HAP-1 (cell line): ENCODE measurements at regions not wholly inside any gene's neighbourhood (a gene's known extent, or its start where the extent isn't known, plus 50 kb on each side); places are given as distances from the start of the nearest gene placed in this dataset.

Experiments used
- DNase-seq, 2 experiments: peaks; one replicate each; pipeline ENCODE4 v3.0.0-alpha.2; 2016 to 2020; ENCODE audit warnings: low spot score in 2 of 2
- H3K27me3 ChIP-seq: fragments of 250-450 bp; sonication (Bioruptor Pico); 2 replicates; pipeline ENCODE4 v1.5.1; 2020; ENCODE audit warnings: low read depth, mild to moderate bottlenecking, moderate library complexity
- H3K36me3 ChIP-seq: fragments of 250-450 bp; sonication (Bioruptor Pico); replicated peaks from 2 replicates; pipeline ENCODE4 v1.5.1; 2020; ENCODE audit warnings: mild to moderate bottlenecking
- H3K4me1 ChIP-seq: fragments of 250-450 bp; sonication (Bioruptor Pico); 2 replicates; pipeline ENCODE4 v1.5.1; 2020; ENCODE audit warnings: mild to moderate bottlenecking
- H3K4me3 ChIP-seq: fragments of 250-450 bp; sonication (Bioruptor Pico); 2 replicates; pipeline ENCODE4 v1.5.1; 2020; ENCODE audit warnings: mild to moderate bottlenecking, moderate library complexity
- H3K9me3 ChIP-seq: fragments of 250-450 bp; sonication (Bioruptor Pico); 2 replicates; pipeline ENCODE4 v1.5.1; 2020; ENCODE audit warnings: mild to moderate bottlenecking, moderate library complexity
- in situ Hi-C: fragments of 300-500 bp; cut with MboI; formaldehyde crosslinking; loops from 3 replicates; pipeline ENCODE4 v1.14.3; 2020; ENCODE audit warnings: low sequenced_read_pairs, inconsistent platforms, mixed read lengths

GRCh38 chr6:88298066-88298845 is 132.1 kb upstream of the CNR1 start:
- Histone ChIP-seq H3K27me3 (no peaks in the 10 kb centered on the region), H3K36me3 (no peaks in the 10 kb centered on the region), H3K9me3 (no peaks in the 10 kb centered on the region), H3K4me3 (no peak overlapping the region), H3K4me1 (peaks cover 11% of the 10 kb centered on the region)
- no peak for DNase-seq
- in situ Hi-C loops = no loop called here

- H3K9me3 ChIP-seq = no peaks in the 10 kb centered on the region
- peaks cover 11% of the 10 kb centered on the region for H3K4me1 ChIP-seq
- no peak for DNase-seq
- H3K4me3 ChIP-seq = no peak overlapping the region
- H3K27me3 ChIP-seq = no peaks in the 10 kb centered on the region
- no peaks in the 10 kb centered on the region for H3K36me3 ChIP-seq
- in situ Hi-C loops = no loop called here
Observed at GRCh38 chr6:88296694-88297093, 130.5 kb upstream of the CNR1 start.

- Histone ChIP-seq H3K9me3 (no peaks in the 10 kb centered on the region), H3K27me3 (no peaks in the 10 kb centered on the region), H3K4me1 (peaks cover 11% of the 10 kb centered on the region), H3K36me3 (no peaks in the 10 kb centered on the region), H3K4me3 (no peak overlapping the region)
- in situ Hi-C loops = no loop called here
- no peak for DNase-seq
Observed at GRCh38 chr6:88295663-88296062, 129.5 kb upstream of the CNR1 start.

GRCh38 chr6:88294702-88295101 is 128.6 kb upstream of the CNR1 start:
- H3K9me3 ChIP-seq = no peaks in the 10 kb centered on the region
- no peak for DNase-seq
- in situ Hi-C loops = no loop called here
- no peak overlapping the region for H3K4me3 ChIP-seq
- H3K27me3 ChIP-seq = no peaks in the 10 kb centered on the region
- H3K36me3 ChIP-seq = no peaks in the 10 kb centered on the region
- peaks cover 11% of the 10 kb centered on the region for H3K4me1 ChIP-seq

GRCh38 chr6:88290411-88290810 is 124.3 kb upstream of the CNR1 start:
- in situ Hi-C loops = no loop called here
- no peaks in the 10 kb centered on the region for H3K27me3 ChIP-seq
- peaks cover 4% of the 10 kb centered on the region for H3K9me3 ChIP-seq
- no peak overlapping the region for H3K4me3 ChIP-seq
- no peaks in the 10 kb centered on the region for H3K4me1 ChIP-seq
- no peaks in the 10 kb centered on the region for H3K36me3 ChIP-seq
- DNase-seq = no peak

GRCh38 chr6:88287696-88288095 is 121.5 kb upstream of the CNR1 start:
- H3K9me3 ChIP-seq = peaks cover 6% of the 10 kb centered on the region

GRCh38 chr6:88276331-88276730 is 110.2 kb upstream of the CNR1 start:
- no peaks in the 10 kb centered on the region for H3K4me1 ChIP-seq
- DNase-seq = no peak
- H3K9me3 ChIP-seq = no peaks in the 10 kb centered on the region
- H3K36me3 ChIP-seq = no peaks in the 10 kb centered on the region
- in situ Hi-C loops = no loop called here
- H3K27me3 ChIP-seq = no peaks in the 10 kb centered on the region
- H3K4me3 ChIP-seq = no peak overlapping the region

More at GRCh38 chr6:88287696-88288095, 121.5 kb upstream of the CNR1 start:
- no peaks in the 10 kb centered on the region for H3K36me3 ChIP-seq
- no peak overlapping the region for H3K4me3 ChIP-seq
- H3K27me3 ChIP-seq = no peaks in the 10 kb centered on the region
- H3K4me1 ChIP-seq = no peaks in the 10 kb centered on the region
- DNase-seq = no peak
- in situ Hi-C loops = no loop called here

GRCh38 chr6:88268508-88268907 is 102.4 kb upstream of the CNR1 start:
- H3K4me3 ChIP-seq = no peak overlapping the region
- in situ Hi-C loops = no loop called here
- peaks cover 17% of the 10 kb centered on the region for H3K4me1 ChIP-seq

GRCh38 chr6:88266126-88266525 is 100.0 kb upstream of the CNR1 start:
- peak; percentile 23 to 51 for DNase-seq
- in situ Hi-C loops = no loop called here
- Histone ChIP-seq H3K4me3 (no peak overlapping the region), H3K27me3 (no peaks in the 10 kb centered on the region), H3K9me3 (no peaks in the 10 kb centered on the region), H3K4me1 (peaks cover 17% of the 10 kb centered on the region), H3K36me3 (no peaks in the 10 kb centered on the region)

More at GRCh38 chr6:88268508-88268907, 102.4 kb upstream of the CNR1 start:
- peak in 1 of 2 experiments; percentile 9 for DNase-seq
- no peaks in the 10 kb centered on the region for H3K9me3 ChIP-seq
- H3K27me3 ChIP-seq = no peaks in the 10 kb centered on the region
- H3K36me3 ChIP-seq = no peaks in the 10 kb centered on the region

GRCh38 chr6:88263591-88263990 is 97.4 kb upstream of the CNR1 start:
- Histone ChIP-seq H3K4me1 (peaks cover 17% of the 10 kb centered on the region), H3K9me3 (no peaks in the 10 kb centered on the region), H3K36me3 (no peaks in the 10 kb centered on the region), H3K27me3 (no peaks in the 10 kb centered on the region), H3K4me3 (no peak overlapping the region)
- DNase-seq = no peak
- in situ Hi-C loops = no loop called here

GRCh38 chr6:88262332-88262731 is 96.2 kb upstream of the CNR1 start:
- H3K4me1 ChIP-seq = peaks cover 17% of the 10 kb centered on the region
- H3K4me3 ChIP-seq = no peak overlapping the region
- no peaks in the 10 kb centered on the region for H3K9me3 ChIP-seq
- H3K36me3 ChIP-seq = no peaks in the 10 kb centered on the region
- DNase-seq = no peak
- no peaks in the 10 kb centered on the region for H3K27me3 ChIP-seq
- in situ Hi-C loops = no loop called here

- in situ Hi-C loops = no loop called here
- Histone ChIP-seq H3K4me1 (peaks cover 21% of the 10 kb centered on the region), H3K27me3 (no peaks in the 10 kb centered on the region), H3K4me3 (no peak overlapping the region), H3K36me3 (no peaks in the 10 kb centered on the region), H3K9me3 (no peaks in the 10 kb centered on the region)
- DNase-seq = no peak
Observed at GRCh38 chr6:88251301-88251700, 85.2 kb upstream of the CNR1 start.

GRCh38 chr6:88248709-88249321 is 82.7 kb upstream of the CNR1 start:
- Histone ChIP-seq H3K9me3 (no peaks in the 10 kb centered on the region), H3K36me3 (no peaks in the 10 kb centered on the region), H3K27me3 (no peaks in the 10 kb centered on the region), H3K4me1 (peaks cover 22% of the 10 kb centered on the region), H3K4me3 (no peak overlapping the region)
- DNase-seq = no peak
- in situ Hi-C loops = no loop called here

- in situ Hi-C loops = no loop called here
- no peaks in the 10 kb centered on the region for H3K27me3 ChIP-seq
- DNase-seq = peak; percentile 23 to 41
- peaks cover 22% of the 10 kb centered on the region for H3K4me1 ChIP-seq
- no peaks in the 10 kb centered on the region for H3K9me3 ChIP-seq
- no peak overlapping the region for H3K4me3 ChIP-seq
- H3K36me3 ChIP-seq = no peaks in the 10 kb centered on the region
Observed at GRCh38 chr6:88246654-88247053, 80.5 kb upstream of the CNR1 start.
